Endothelial cell of umbilical vein (primary cell): ENCODE measurements at regions not wholly inside any gene's neighbourhood (a gene's known extent, or its start where the extent isn't known, plus 50 kb on each side); places are given as distances from the start of the nearest gene placed in this dataset.

ENCODE experiments used
- BruUV-seq: library from RNA; stranded (reverse); fragments of 400-500 nt; replicated peaks from 2 replicates; lab custom pipeline; 2021; lab: Mats Ljungman, UMichigan
- CTCF ChIA-PET: fragments of 300-600, 350-600 bp; sonication (Branson Sonifier 250); formaldehyde crosslinking; loops from one replicate; lab custom pipeline; 2021; ENCODE audit warnings: antibody characterized with exemption, inconsistent platforms; lab: Charles Lee
- POLR2A ChIA-PET: fragments of 300-600, 350-600 bp; sonication (Branson Sonifier 250); formaldehyde crosslinking; loops from one replicate; lab custom pipeline; 2021; ENCODE audit warnings: antibody characterized with exemption, inconsistent platforms; lab: Charles Lee
- DNase-seq: peaks from one replicate; pipeline ENCODE4 v3.0.0-alpha.2; 2011; ENCODE audit warnings: low read depth, low spot score
- FAIRE-seq: peaks from 2 replicates; lab custom pipeline; 2011; peaks lifted over from hg19 to GRCh38; lab: Jason Lieb, UNC
- H2AFZ ChIP-seq: 2 replicates; pipeline ENCODE4 v1.6.0; 2012; ENCODE audit warnings: low read depth, low read length, control low read depth, inconsistent platforms
- H3K27ac ChIP-seq: 2 replicates; pipeline ENCODE4 v1.5.1; 2011; ENCODE audit warnings: low read depth, mild to moderate bottlenecking, control low read depth, low read length, moderate library complexity; ENCODE audit not compliant: insufficient read depth
- H3K27me3 ChIP-seq, 2 experiments: 2 replicates each; pipeline versions ENCODE4 v1.6.0 to v1.6.1; 2011; ENCODE audit warnings: low read length in 2 of 2, mixed read lengths in 1 of 2; ENCODE audit not compliant: control insufficient read depth in 2 of 2, insufficient read depth in 2 of 2
- H3K36me3 ChIP-seq, 2 experiments: 2 replicates in 1 of 2; 3 replicates in 1 of 2; pipeline ENCODE4 v1.5.1; 2011; ENCODE audit warnings: low read length in 2 of 2, mild to moderate bottlenecking in 1 of 2, moderate library complexity in 1 of 2; ENCODE audit not compliant: control insufficient read depth in 2 of 2, insufficient read depth in 2 of 2; ENCODE audit errors: extremely low read depth in 1 of 2
- H3K4me1 ChIP-seq: 3 replicates; pipeline ENCODE4 v1.5.1; 2011; ENCODE audit warnings: mild to moderate bottlenecking, low read length; ENCODE audit not compliant: control insufficient read depth, insufficient read depth; ENCODE audit errors: extremely low read depth
- H3K4me2 ChIP-seq: 2 replicates; pipeline ENCODE4 v1.6.1; 2011; ENCODE audit warnings: low read length, control low read depth, mixed read lengths; ENCODE audit not compliant: insufficient read depth
- H3K4me3 ChIP-seq, 3 experiments: fragments of 200-600 bp in 1 of 3; sonication (generic), shearing (Covaris generic) in 1 of 3; replicated peaks in 1 of 3; 2 replicates each; pipeline ENCODE4 v1.5.1; 2011 to 2016; ENCODE audit warnings: control low read depth in 3 of 3, low read length in 3 of 3, mild to moderate bottlenecking in 2 of 3, inconsistent platforms in 1 of 3, low read depth in 1 of 3, moderate library complexity in 1 of 3; ENCODE audit not compliant: insufficient read depth in 1 of 3
- H3K79me2 ChIP-seq: 2 replicates; pipeline ENCODE4 v1.6.0; 2012; ENCODE audit warnings: low read length, inconsistent platforms; ENCODE audit not compliant: control insufficient read depth, insufficient read depth
- H3K9ac ChIP-seq: replicated peaks from 2 replicates; pipeline ENCODE3; 2011; ENCODE audit warnings: low read length, control low read depth; ENCODE audit not compliant: insufficient read depth; ENCODE audit errors: extremely low read depth
- H3K9me1 ChIP-seq: replicated peaks from 3 replicates; pipeline ENCODE4 v1.6.0; 2011; ENCODE audit warnings: mild to moderate bottlenecking, low read length; ENCODE audit not compliant: control insufficient read depth, insufficient read depth; ENCODE audit errors: extremely low read depth
- H3K9me3 ChIP-seq: replicated peaks from 2 replicates; pipeline ENCODE4 v1.5.1; 2012; ENCODE audit warnings: low read length, inconsistent platforms; ENCODE audit not compliant: control insufficient read depth, insufficient read depth
- H4K20me1 ChIP-seq: replicated peaks from 2 replicates; pipeline ENCODE3; 2011; ENCODE audit warnings: mild to moderate bottlenecking, low read length; ENCODE audit not compliant: control insufficient read depth, insufficient read depth; ENCODE audit errors: extremely low read depth
- CTCF ChIP-seq, 2 donors: IDR thresholded peaks; 1 replicate in 1 of 2; 2 replicates in 1 of 2; pipeline ENCODE4 v1.5.1; 2011; ENCODE audit warnings: low read length in 2 of 2, mild to moderate bottlenecking in 2 of 2, moderate library complexity in 2 of 2, control low read depth in 1 of 2, inconsistent platforms in 1 of 2, low read depth in 1 of 2; ENCODE audit not compliant: insufficient read depth in 1 of 2; ENCODE audit errors: extremely low read depth in 1 of 2
- EZH2 ChIP-seq: IDR thresholded peaks from 2 replicates; pipeline ENCODE4 v1.6.1; 2012; ENCODE audit warnings: borderline replicate concordance, low read depth, mild to moderate bottlenecking, moderate library complexity, low read length, inconsistent platforms; ENCODE audit not compliant: severe bottlenecking
- FOS ChIP-seq: IDR thresholded peaks from 2 replicates; pipeline ENCODE4 v1.6.1; 2011; ENCODE audit warnings: mild to moderate bottlenecking, low read length, moderate library complexity, borderline replicate concordance; ENCODE audit not compliant: insufficient read depth
- GATA2 ChIP-seq: IDR thresholded peaks from 2 replicates; pipeline ENCODE4 v1.7.0; 2011; ENCODE audit warnings: low read depth, mild to moderate bottlenecking, moderate library complexity, mixed read lengths, low read length; ENCODE audit not compliant: insufficient read length, insufficient read depth
- JUN ChIP-seq: IDR thresholded peaks from 2 replicates; pipeline ENCODE4 v1.6.1; 2011; ENCODE audit warnings: borderline replicate concordance, low read depth; ENCODE audit not compliant: insufficient read length, insufficient read depth
- MAX ChIP-seq: IDR thresholded peaks from 2 replicates; pipeline ENCODE4 v1.6.1; 2011; ENCODE audit not compliant: insufficient read depth, insufficient read length
- MYC ChIP-seq: IDR thresholded peaks from one replicate; pipeline ENCODE4 v1.6.1; 2011; ENCODE audit warnings: mild to moderate bottlenecking, low read depth, low read length
- POLR2A ChIP-seq: IDR thresholded peaks from 2 replicates; pipeline ENCODE4 v1.6.1; 2012; ENCODE audit warnings: low read depth, mild to moderate bottlenecking, control low read depth, low read length
- POLR2AphosphoS5 ChIP-seq: IDR thresholded peaks from 2 replicates; pipeline ENCODE4 v1.6.1; 2012; ENCODE audit warnings: low read depth, mild to moderate bottlenecking, control low read depth, low read length, moderate library complexity; ENCODE audit not compliant: insufficient read depth
- dilution Hi-C: fragments of 300-500 bp; cut with MboI; formaldehyde crosslinking; loops from one replicate; pipeline ENCODE4 v1.15.0; 2019; ENCODE audit warnings: low sequenced_read_pairs; ENCODE audit not compliant: extremely low pct_ligation_motif_present
- intact Hi-C: fragments of 100-400 bp; cut with micrococcal nuclease; formaldehyde crosslinking; loops from one replicate; pipeline ENCODE4 v1.10.0; 2022

- intact Hi-C loops: loop anchor here (5.0 kb wide), 1 partner anchor 123 kb away; no protein-coding TSS in a partner anchor
These were observed 154.5 kb downstream of the OAT start for GRCh38 chr10:124264271-124264670.

GRCh38 chr10:124263726-124264125 lies 155.0 kb downstream of the OAT start:
- Histone ChIP-seq H2AFZ (no peak overlapping the region), H3K27ac (no peak overlapping the region), H3K79me2 (no peaks in the 10 kb centered on the region), H3K4me3 (no peak overlapping the region), H3K9me1 (no peaks in the 10 kb centered on the region), H3K9ac (no peak overlapping the region), H4K20me1 (no peaks in the 10 kb centered on the region), H3K9me3 (no peaks in the 10 kb centered on the region), H3K4me2 (no peak overlapping the region), H3K36me3 (no peaks in the 10 kb centered on the region), H3K27me3 (no peaks in the 10 kb centered on the region), H3K4me1 (no peaks in the 10 kb centered on the region)
- TF ChIP-seq POLR2A (no peak), MYC (no peak), JUN (no peak), MAX (no peak), FOS (no peak), GATA2 (no peak), POLR2AphosphoS5 (no peak), EZH2 (no peak), CTCF (IDR thresholded peaks at IDR 0.05; ENCODE audit: extremely low read depth in 1 of 2, insufficient read depth in 1 of 2, low read depth in 1 of 2, low read length in 2 of 2) (no peak)
- DNase-seq (no peak), FAIRE-seq (no peak)
- CTCF ChIA-PET: interaction anchor here (1.6 to 3.7 kb wide), 2 partner anchors 125 to 269 kb away, joined by 4 to 13 read pairs; no protein-coding TSS in a partner anchor
- dilution Hi-C loops (no loop called here), intact Hi-C loops (loop anchor here (5.0 kb wide), 1 partner anchor 124 kb away; no protein-coding TSS in a partner anchor)
- POLR2A ChIA-PET: no interaction called here
- no TSS peak for BruUV-seq

More at GRCh38 chr10:124264271-124264670, 154.5 kb downstream of the OAT start:
- Histone ChIP-seq H3K9me3 (no peaks in the 10 kb centered on the region), H2AFZ (no peak overlapping the region), H3K27me3 (no peaks in the 10 kb centered on the region), H3K4me2 (no peak overlapping the region), H3K36me3 (no peaks in the 10 kb centered on the region), H3K79me2 (no peaks in the 10 kb centered on the region), H3K9ac (no peak overlapping the region), H4K20me1 (no peaks in the 10 kb centered on the region), H3K4me3 (no peak overlapping the region), H3K9me1 (no peaks in the 10 kb centered on the region), H3K27ac (no peak overlapping the region), H3K4me1 (no peaks in the 10 kb centered on the region)
- dilution Hi-C loops: no loop called here
- POLR2A ChIA-PET: no interaction called here
- CTCF ChIA-PET: interaction anchor here (3.7 kb wide), 1 partner anchor 270 kb away, joined by 13 read pairs; no protein-coding TSS in a partner anchor
- BruUV-seq: no TSS peak
- FAIRE-seq (no peak), DNase-seq (no peak)
- TF ChIP-seq POLR2AphosphoS5: no peak
